HCT116 (cell line): ENCODE measurements at regions not wholly inside any gene's neighbourhood (a gene's known extent, or its start where the extent isn't known, plus 50 kb on each side); places are given as distances from the start of the nearest gene placed in this dataset.

Experiments
- ATAC-seq: fragments of 200-7000 bp; cut with Tn5 transposase; 2 replicates; pipeline ENCODE4 v1.9.1; 2020; ENCODE audit warnings: mild to moderate bottlenecking, moderate library complexity
- BruUV-seq: library from RNA; stranded (reverse); fragments of 400-500 nt; replicated peaks from 2 replicates; lab custom pipeline; 2021; lab: Mats Ljungman, UMichigan
- CTCF ChIA-PET: fragments of 300-600 bp; sonication (Branson Sonifier 250); formaldehyde crosslinking; loops from one replicate; lab custom pipeline; 2021; ENCODE audit warnings: antibody characterized with exemption; lab: Charles Lee
- POLR2A ChIA-PET: fragments of 300-600, 350-600 bp; sonication (Branson Sonifier 250); formaldehyde crosslinking; loops from one replicate; lab custom pipeline; 2021; ENCODE audit warnings: antibody characterized with exemption; lab: Charles Lee
- RAD21 ChIA-PET, 2 experiments: fragments of 300-600 bp; sonication (Branson Sonifier 250); formaldehyde crosslinking; loops; one replicate each; lab custom pipeline; 2023; ENCODE audit warnings: low total read pairs in 2 of 2; ENCODE audit not compliant: uncharacterized antibody in 2 of 2, unreplicated experiment in 2 of 2, low non-redundant PET in 1 of 2; lab: Charles Lee
- DNase-seq: peaks from one replicate; pipeline ENCODE4 v3.0.0-alpha.2; 2010; ENCODE audit warnings: low read depth, low spot score
- H2AFZ ChIP-seq: fragments of 200-600 bp; shearing (Covaris generic), sonication (generic); 2 replicates; pipeline ENCODE4 v1.6.1; 2017; ENCODE audit warnings: low read depth, mixed run types, mixed read lengths, antibody characterized with exemption, low read length; ENCODE audit not compliant: poor library complexity, severe bottlenecking
- H3K27ac ChIP-seq: 2 replicates; pipeline ENCODE4 v1.5.1; 2012; ENCODE audit warnings: low read depth, low read length
- H3K27me3 ChIP-seq: fragments of 200-600 bp; sonication (generic); 2 replicates; pipeline ENCODE4 v1.6.1; 2016; ENCODE audit warnings: mixed run types, low read length, mixed read lengths; ENCODE audit not compliant: insufficient read depth
- H3K36me3 ChIP-seq, 2 experiments: fragments of 200-500 bp in 1 of 2; fragments of 200-600 bp in 1 of 2; sonication (Bioruptor generic) in 1 of 2; sonication (generic) in 1 of 2; 2 replicates each; pipeline versions ENCODE4 v1.5.1 to v1.6.1; 2014 to 2016; ENCODE audit warnings: low read length in 2 of 2, inconsistent platforms in 1 of 2, mixed read lengths in 1 of 2, mixed run types in 1 of 2; ENCODE audit not compliant: insufficient read depth in 2 of 2, control insufficient read depth in 1 of 2
- H3K4me1 ChIP-seq, 2 experiments: fragments of 200-600 bp in 1 of 2; sonication (generic) in 1 of 2; 2 replicates each; pipeline versions ENCODE4 v1.5.1 to v1.6.1; 2012 to 2017; ENCODE audit warnings: low read length in 2 of 2, inconsistent platforms in 1 of 2, mild to moderate bottlenecking in 1 of 2, mixed read lengths in 1 of 2, mixed run types in 1 of 2, moderate library complexity in 1 of 2; ENCODE audit not compliant: insufficient read depth in 2 of 2, control insufficient read depth in 1 of 2
- H3K4me2 ChIP-seq: fragments of 200-600 bp; sonication (generic); 2 replicates; pipeline ENCODE4 v1.6.1; 2017; ENCODE audit warnings: mixed run types, low read length, mixed read lengths
- H3K4me3 ChIP-seq, 2 experiments: fragments of 200-600 bp in 1 of 2; sonication (generic) in 1 of 2; replicated peaks in 1 of 2; 2 replicates each; pipeline ENCODE4 v1.5.1; 2011 to 2016; ENCODE audit warnings: low read length in 2 of 2, control low read depth in 1 of 2, low read depth in 1 of 2, mild to moderate bottlenecking in 1 of 2, mixed read lengths in 1 of 2, mixed run types in 1 of 2
- H3K79me2 ChIP-seq: fragments of 200-600 bp; sonication (generic); 2 replicates; pipeline ENCODE4 v1.6.1; 2017; ENCODE audit warnings: mild to moderate bottlenecking, mixed run types, low read length, moderate library complexity, mixed read lengths; ENCODE audit not compliant: insufficient read depth
- H3K9ac ChIP-seq: fragments of 200-600 bp; sonication (generic); 2 replicates; pipeline ENCODE4 v1.6.1; 2016; ENCODE audit warnings: low read length, mixed read lengths
- H3K9me2 ChIP-seq: fragments of 200-600 bp; sonication (generic), shearing (Covaris generic); 2 replicates; pipeline ENCODE4 v1.6.1; 2017; ENCODE audit warnings: mixed run types, mild to moderate bottlenecking, moderate library complexity; ENCODE audit not compliant: insufficient read depth
- H3K9me3 ChIP-seq, 2 experiments: fragments of 200-500 bp in 1 of 2; fragments of 200-600 bp in 1 of 2; sonication (Bioruptor generic) in 1 of 2; sonication (generic) in 1 of 2; 2 replicates each; pipeline ENCODE4 v1.6.1; 2014 to 2017; ENCODE audit warnings: low read length in 2 of 2, mixed read lengths in 2 of 2, inconsistent platforms in 1 of 2, low read depth in 1 of 2, mild to moderate bottlenecking in 1 of 2, mixed run types in 1 of 2, moderate library complexity in 1 of 2; ENCODE audit not compliant: control insufficient read depth in 1 of 2, insufficient read depth in 1 of 2
- H4K20me1 ChIP-seq: fragments of 200-600 bp; sonication (generic), shearing (Covaris generic); 2 replicates; pipeline ENCODE4 v1.6.1; 2017; ENCODE audit warnings: mixed run types, mild to moderate bottlenecking, moderate library complexity; ENCODE audit not compliant: insufficient read depth
- CBX3 ChIP-seq: IDR thresholded peaks from 2 replicates; pipeline ENCODE4 v1.6.1; 2012; ENCODE audit warnings: low read depth
- CTCF ChIP-seq, 3 experiments: fragments of 200-600 bp in 1 of 3; sonication (generic) in 1 of 3; IDR thresholded peaks in 2 of 3; conservative IDR thresholded peaks in 1 of 3; 2 replicates each; pipeline ENCODE4 v1.5.1; 2012 to 2017; ENCODE audit warnings: low read depth in 2 of 3, low read length in 2 of 3, antibody characterized with exemption in 1 of 3, borderline replicate concordance in 1 of 3, control low read depth in 1 of 3, mild to moderate bottlenecking in 1 of 3, mixed read lengths in 1 of 3, mixed run types in 1 of 3, moderate library complexity in 1 of 3; ENCODE audit not compliant: insufficient read depth in 1 of 3
- EGR1 ChIP-seq: IDR thresholded peaks from 2 replicates; pipeline ENCODE4 v1.6.1; 2012; ENCODE audit warnings: low read depth
- MAX ChIP-seq: IDR thresholded peaks from 2 replicates; pipeline ENCODE4 v1.6.1; 2012
- SRF ChIP-seq: IDR thresholded peaks from 2 replicates; pipeline ENCODE4 v1.6.1; 2012; ENCODE audit warnings: low read depth
- YY1 ChIP-seq: IDR thresholded peaks from 2 replicates; pipeline ENCODE4 v1.6.1; 2011; ENCODE audit warnings: low read length, low read depth, moderate library complexity, mild to moderate bottlenecking; ENCODE audit not compliant: insufficient replicate concordance; ENCODE audit errors: extremely low read depth
- ZBTB33 ChIP-seq: IDR thresholded peaks from 2 replicates; pipeline ENCODE4 v1.6.1; 2011; ENCODE audit warnings: mild to moderate bottlenecking, low read length, moderate library complexity; ENCODE audit not compliant: insufficient replicate concordance; ENCODE audit errors: extremely low read depth
- ZNF274 ChIP-seq: fragments of 200-500 bp; sonication (Bioruptor generic); IDR thresholded peaks from 2 replicates; pipeline ENCODE4 v1.6.1; 2014; ENCODE audit warnings: mild to moderate bottlenecking, low read depth, low read length, inconsistent platforms
- intact Hi-C: fragments of 100-400 bp; cut with micrococcal nuclease; formaldehyde crosslinking; loops from 2 replicates; pipeline ENCODE4 v1.10.0; 2022

GRCh38 chr1:98398092-98398491 lies 263.4 kb upstream of the SNX7 start:
- ChIA-PET CTCF (no interaction called here), RAD21 (no interaction called here), POLR2A (no interaction called here)
- H3K36me3 ChIP-seq, result no peaks in the 10 kb centered on the region
- peak overlapping the region; percentile 65 for H2AFZ ChIP-seq
- H4K20me1 ChIP-seq, result no peaks in the 10 kb centered on the region
- no peaks in the 10 kb centered on the region for H3K79me2 ChIP-seq
- TF ChIP-seq ZNF274 (no peak), YY1 (no peak), EGR1 (no peak), CBX3 (no peak), CTCF (IDR thresholded peaks at IDR 0.05 in 2 of 3, conservative IDR thresholded peaks at IDR 0.05 in 1 of 3; ENCODE audit: borderline replicate concordance in 1 of 3, insufficient read depth in 1 of 3, low read depth in 2 of 3, low read length in 2 of 3) (no peak), ZBTB33 (no peak), MAX (no peak), SRF (no peak)
- H3K4me2 ChIP-seq, result no peak overlapping the region
- BruUV-seq, result no TSS peak
- DNase-seq (no peak), ATAC-seq (no peak)
- H3K4me3 ChIP-seq, result no peak overlapping the region
- H3K9me2 ChIP-seq, result peaks cover 3% of the 10 kb centered on the region; the same call in 1 of the 2 replicates
- H3K9ac ChIP-seq, result no peak overlapping the region
- no peaks in the 10 kb centered on the region for H3K27me3 ChIP-seq
- intact Hi-C loops, result no loop called here
- no peak overlapping the region for H3K27ac ChIP-seq
- H3K9me3 ChIP-seq, result no peaks in the 10 kb centered on the region
- H3K4me1 ChIP-seq, result no peaks in the 10 kb centered on the region
